K562 (cell line): ENCODE measurements at regions not wholly inside any gene's neighbourhood (a gene's known extent, or its start where the extent isn't known, plus 50 kb on each side); places are given as distances from the start of the nearest gene placed in this dataset.

Source experiments
- ATAC-seq: fragments of 200-7000 bp; cut with Tn5 transposase; 3 replicates; pipeline ENCODE4 v1.9.1; 2020; ENCODE audit warnings: moderate library complexity
- BruUV-seq: library from RNA; stranded (reverse); fragments of 400-500 nt; replicated peaks from 2 replicates; lab custom pipeline; 2021; lab: Mats Ljungman, UMichigan
- CTCF ChIA-PET: fragments of 300-600 bp; formaldehyde crosslinking; extraction: SDS; loops from one replicate; lab custom pipeline; 2021; ENCODE audit warnings: low intra/inter-chr PET ratio; lab: Yijun Ruan, JAX
- POLR2A ChIA-PET: fragments of 300-600, 350-650 bp; sonication (Branson Sonifier 250); formaldehyde crosslinking; extraction: SDS; loops from one replicate; lab custom pipeline; 2021; ENCODE audit warnings: antibody characterized with exemption, inconsistent platforms; lab: Yijun Ruan, JAX
- DNase-seq, 4 experiments: peaks; one replicate each; pipeline versions ENCODE4 v3.0.0 to v3.0.0-alpha.2; 2011 to 2018; ENCODE audit warnings: low spot score in 3 of 4, mixed read lengths in 3 of 4; ENCODE audit errors: extremely low read depth in 1 of 4
- FAIRE-seq: peaks from 2 replicates; lab custom pipeline; 2011; peaks lifted over from hg19 to GRCh38; lab: Jason Lieb, UNC
- H2AFZ ChIP-seq: 2 replicates; pipeline ENCODE4 v1.6.0; 2011; ENCODE audit warnings: low read depth, low read length, control low read depth, inconsistent platforms
- H3K27ac ChIP-seq: fragments of 200-600 bp; 3 replicates; pipeline ENCODE4 v1.8.0; 2011; ENCODE audit warnings: low read depth, mild to moderate bottlenecking, control low read depth, inconsistent platforms, low read length, moderate library complexity, mixed read lengths; ENCODE audit errors: extremely low read depth
- H3K27me3 ChIP-seq, 2 experiments: fragments of 300-600 bp in 1 of 2; 2 replicates in 1 of 2; 3 replicates in 1 of 2; pipeline versions ENCODE4 v1.6.0 to v1.8.0; 2011; ENCODE audit warnings: inconsistent platforms in 2 of 2, low read length in 2 of 2, mild to moderate bottlenecking in 1 of 2, mixed read lengths in 1 of 2, moderate library complexity in 1 of 2; ENCODE audit not compliant: control insufficient read depth in 2 of 2, insufficient read depth in 2 of 2
- H3K36me3 ChIP-seq: fragments of 300-600 bp; 3 replicates; pipeline ENCODE4 v1.8.0; 2011; ENCODE audit warnings: mild to moderate bottlenecking, low read length, inconsistent platforms; ENCODE audit not compliant: control insufficient read depth, insufficient read depth
- H3K4me1 ChIP-seq, 2 experiments: fragments of 200-600 bp in 1 of 2; replicated peaks in 1 of 2; 2 replicates in 1 of 2; 3 replicates in 1 of 2; pipeline versions ENCODE4 v1.5.1 to v1.8.0; 2011; ENCODE audit warnings: inconsistent platforms in 2 of 2, low read length in 2 of 2, mild to moderate bottlenecking in 1 of 2, mixed read lengths in 1 of 2, moderate library complexity in 1 of 2; ENCODE audit not compliant: control insufficient read depth in 2 of 2, insufficient read depth in 2 of 2
- H3K4me2 ChIP-seq: 2 replicates; pipeline ENCODE4 v1.6.1; 2011; ENCODE audit warnings: low read length, control low read depth, inconsistent platforms, mixed read lengths; ENCODE audit not compliant: insufficient read depth
- H3K4me3 ChIP-seq: fragments of 200-600 bp; sonication (generic), shearing (Covaris generic); 2 replicates; pipeline ENCODE4 v1.5.1; 2016; ENCODE audit warnings: control low read depth, inconsistent platforms
- H3K79me2 ChIP-seq: fragments of 200-600 bp; 3 replicates; pipeline ENCODE4 v1.8.0; 2011; ENCODE audit warnings: low read length, inconsistent platforms; ENCODE audit not compliant: control insufficient read depth, insufficient read depth
- H3K9ac ChIP-seq, 2 experiments: 2 replicates each; pipeline versions ENCODE4 v1.6.0 to v1.6.1; 2011; ENCODE audit warnings: low read depth in 2 of 2, low read length in 2 of 2, control low read depth in 1 of 2, inconsistent platforms in 1 of 2, mild to moderate bottlenecking in 1 of 2, mixed read lengths in 1 of 2; ENCODE audit not compliant: insufficient read depth in 1 of 2
- H3K9me1 ChIP-seq: one replicate; pipeline ENCODE4 v1.6.0; 2011; ENCODE audit warnings: inconsistent platforms, mild to moderate bottlenecking, low read length, moderate library complexity; ENCODE audit not compliant: control insufficient read depth, insufficient read depth
- H3K9me3 ChIP-seq: replicated peaks from 2 replicates; pipeline ENCODE4 v1.5.1; 2011; ENCODE audit warnings: low read depth, low read length, inconsistent platforms; ENCODE audit not compliant: control insufficient read depth, insufficient read depth
- H4K20me1 ChIP-seq: replicated peaks from 2 replicates; pipeline ENCODE4 v1.6.1; 2011; ENCODE audit warnings: low read length, inconsistent platforms, mixed read lengths; ENCODE audit not compliant: control insufficient read depth, insufficient read depth
- CREBBP ChIP-seq: IDR thresholded peaks from one replicate; pipeline ENCODE4 v1.6.1; 2012; ENCODE audit warnings: low read depth, mild to moderate bottlenecking, control low read depth, inconsistent platforms, low read length
- E2F6 ChIP-seq, 2 experiments: IDR thresholded peaks; 2 replicates each; pipeline ENCODE4 v1.6.1; 2011; ENCODE audit warnings: borderline replicate concordance in 1 of 2, control low read depth in 1 of 2, low read depth in 1 of 2, low read length in 1 of 2, mild to moderate bottlenecking in 1 of 2, mixed read lengths in 1 of 2, moderate library complexity in 1 of 2; ENCODE audit not compliant: insufficient read depth in 1 of 2, insufficient read length in 1 of 2, poor library complexity in 1 of 2, severe bottlenecking in 1 of 2; ENCODE audit errors: extremely low read depth in 1 of 2
- HMGXB4 ChIP-seq: sonication (generic); formaldehyde crosslinking; IDR thresholded peaks from 2 replicates; pipeline ENCODE4 v1.8.1; 2023; ENCODE audit warnings: mild to moderate bottlenecking, missing genetic modification reagents
- KAT2B ChIP-seq: IDR thresholded peaks from one replicate; pipeline ENCODE4 v1.6.1; 2012; ENCODE audit warnings: low read depth, mild to moderate bottlenecking, control low read depth, inconsistent platforms, low read length, moderate library complexity
- SMARCB1 ChIP-seq: IDR thresholded peaks from 2 replicates; pipeline ENCODE4 v1.6.1; 2011; ENCODE audit warnings: improper control_type of control experiment, low read depth; ENCODE audit not compliant: insufficient read length
- THAP12 ChIP-seq: fragments of 250-450 bp; sonication (Bioruptor Pico); IDR thresholded peaks from 2 replicates; pipeline ENCODE4 v1.9.0; 2021; ENCODE audit warnings: mild to moderate bottlenecking, inconsistent platforms
- TSHZ1 ChIP-seq: fragments of 250-450 bp; sonication (Bioruptor Pico); IDR thresholded peaks from 2 replicates; pipeline ENCODE4 v1.4.0; 2020; ENCODE audit warnings: mild to moderate bottlenecking, moderate library complexity
- ZNF175 ChIP-seq: fragments of 200-800 bp; sonication (Bioruptor generic); IDR thresholded peaks from 2 replicates; pipeline ENCODE4 v1.6.1; 2016; ENCODE audit warnings: low read depth, mild to moderate bottlenecking, missing genetic modification characterization, missing compliant biosample characterization
- whole genome bisulfite sequencing: fragments of 100-300 bp; shearing (Covaris generic); methylation state at CpG from one replicate; pipeline ENCODE4 v1.1.6; 2016; ENCODE audit warnings: low coverage, mixed read lengths; ENCODE audit not compliant: insufficient coverage; ENCODE audit errors: missing lambda C conversion rate; 5-methylcytosine and 5-hydroxymethylcytosine counted together
- in situ Hi-C: fragments of 300-500 bp; cut with MboI; formaldehyde crosslinking; loops from 4 replicates; pipeline ENCODE4 v1.15.0; 2018; ENCODE audit warnings: inconsistent platforms, mixed read lengths
- intact Hi-C: fragments of 100-400 bp; cut with micrococcal nuclease; formaldehyde crosslinking; loops from 2 replicates; pipeline ENCODE4 v1.14.2; 2022

- Histone ChIP-seq H2AFZ (no peak overlapping the region), H3K4me3 (no peak overlapping the region), H3K36me3 (no peaks in the 10 kb centered on the region), H3K9me3 (no peaks in the 10 kb centered on the region), H3K27me3 (peaks cover 0 to 20% of the 10 kb centered on the region in 2 experiments; a peak in 2 of 5 replicates), H3K4me2 (no peak overlapping the region), H3K4me1 (peaks cover 0 to 7% of the 10 kb centered on the region in 2 experiments; a peak in 3 of 5 replicates), H3K79me2 (no peaks in the 10 kb centered on the region), H3K27ac (no peak overlapping the region), H4K20me1 (0 out of 2 replicates have a peak, but pooled peaks cover 5% of the 10 kb centered on the region), H3K9ac (no peak overlapping the region), H3K9me1 (peaks cover 5% of the 10 kb centered on the region)
- no peak for DNase-seq
- CTCF ChIA-PET = interaction anchor here (0.6 kb wide), 1 partner anchor 196 kb away, joined by 5 read pairs; no protein-coding TSS in a partner anchor
- no peak for ATAC-seq
- POLR2A ChIA-PET = no interaction called here
- FAIRE-seq = no peak
- intact Hi-C loops = no loop called here
- in situ Hi-C loops = no loop called here
- TF ChIP-seq SMARCB1 (no peak), THAP12 (no peak), E2F6 (IDR thresholded peaks at IDR 0.05; ENCODE audit: borderline replicate concordance in 1 of 2, extremely low read depth in 1 of 2, insufficient read depth in 1 of 2, insufficient read length in 1 of 2, low read depth in 1 of 2, low read length in 1 of 2, poor library complexity in 1 of 2, severe bottlenecking in 1 of 2) (no peak), ZNF175 (CRISPR knock-in tag) (no peak), HMGXB4 (CRISPR knock-in tag) (no peak), KAT2B (no peak), TSHZ1 (CRISPR knock-in tag) (no peak), CREBBP (no peak)
- no TSS peak for BruUV-seq
- 0% methylated on average over 4 of the region's 4 CpGs for WGBS
Measured at GRCh38 chr22:27605390-27605789, 196.2 kb downstream of the MN1 start.
